DND-41 (cell line): ENCODE measurements at regions not wholly inside any gene's neighbourhood (a gene's known extent, or its start where the extent isn't known, plus 50 kb on each side); places are given as distances from the start of the nearest gene placed in this dataset.
"Not testable (repeated sequence)": the region's sequence is repeated elsewhere in the genome, so short reads cannot be mapped to it uniquely, and the experiment has no call there.

ENCODE experiments used
- ATAC-seq: fragments of 200-7000 bp; cut with Tn5 transposase; 3 replicates; pipeline ENCODE4 v1.9.1; 2021; ENCODE audit warnings: low read depth; ENCODE audit not compliant: insufficient read depth
- DNase-seq: peaks from one replicate; pipeline ENCODE4 v3.0.0-alpha.2; 2020
- H2AFZ ChIP-seq: 2 replicates; pipeline ENCODE4 v1.6.0; 2012; ENCODE audit warnings: low read depth, low read length
- H3K27ac ChIP-seq: 2 replicates; pipeline ENCODE4 v1.5.1; 2012; ENCODE audit warnings: low read length, inconsistent platforms
- H3K27me3 ChIP-seq: fragments of 200-600 bp; sonication (generic); 2 replicates; pipeline ENCODE4 v1.6.0; 2012; ENCODE audit warnings: low read length, mild to moderate bottlenecking, inconsistent platforms; ENCODE audit not compliant: insufficient read depth, poor library complexity
- H3K36me3 ChIP-seq: 2 replicates; pipeline ENCODE4 v1.5.1; 2012; ENCODE audit warnings: low read length, inconsistent platforms; ENCODE audit not compliant: insufficient read depth
- H3K4me1 ChIP-seq: 2 replicates; pipeline ENCODE4 v1.5.1; 2012; ENCODE audit warnings: mild to moderate bottlenecking, low read length; ENCODE audit not compliant: insufficient read depth
- H3K4me2 ChIP-seq: 2 replicates; pipeline ENCODE4 v1.6.0; 2012; ENCODE audit warnings: mild to moderate bottlenecking, moderate library complexity, low read length, inconsistent platforms; ENCODE audit not compliant: insufficient read depth
- H3K4me3 ChIP-seq, 2 experiments: fragments of 200-600 bp in 1 of 2; shearing (Covaris generic) in 1 of 2; 2 replicates each; pipeline ENCODE4 v1.5.1; 2012 to 2016; ENCODE audit warnings: inconsistent platforms in 2 of 2, low read length in 2 of 2, mild to moderate bottlenecking in 2 of 2, low read depth in 1 of 2, moderate library complexity in 1 of 2
- H3K79me2 ChIP-seq: 2 replicates; pipeline ENCODE4 v1.6.0; 2012; ENCODE audit warnings: low read length, inconsistent platforms; ENCODE audit not compliant: insufficient read depth
- H3K9ac ChIP-seq: 2 replicates; pipeline ENCODE4 v1.6.0; 2012; ENCODE audit warnings: low read depth, mild to moderate bottlenecking, inconsistent platforms, low read length, moderate library complexity
- H3K9me3 ChIP-seq: 2 replicates; pipeline ENCODE4 v1.5.1; 2012; ENCODE audit warnings: low read length, moderate library complexity, mild to moderate bottlenecking, inconsistent platforms; ENCODE audit not compliant: insufficient read depth, severe bottlenecking
- H4K20me1 ChIP-seq: 2 replicates; pipeline ENCODE4 v1.6.0; 2012; ENCODE audit warnings: low read length; ENCODE audit not compliant: insufficient read depth
- CTCF ChIP-seq: IDR thresholded peaks from 2 replicates; pipeline ENCODE4 v1.5.1; 2012; ENCODE audit warnings: borderline replicate concordance, low read length, moderate library complexity, mild to moderate bottlenecking; ENCODE audit not compliant: poor library complexity, severe bottlenecking; ENCODE audit errors: extremely low read depth
- EZH2 ChIP-seq: IDR thresholded peaks from 3 replicates; pipeline ENCODE4 v1.6.1; 2012; ENCODE audit warnings: borderline replicate concordance, low read depth, mild to moderate bottlenecking, moderate library complexity, low read length, inconsistent platforms; ENCODE audit not compliant: severe bottlenecking

DNA sequence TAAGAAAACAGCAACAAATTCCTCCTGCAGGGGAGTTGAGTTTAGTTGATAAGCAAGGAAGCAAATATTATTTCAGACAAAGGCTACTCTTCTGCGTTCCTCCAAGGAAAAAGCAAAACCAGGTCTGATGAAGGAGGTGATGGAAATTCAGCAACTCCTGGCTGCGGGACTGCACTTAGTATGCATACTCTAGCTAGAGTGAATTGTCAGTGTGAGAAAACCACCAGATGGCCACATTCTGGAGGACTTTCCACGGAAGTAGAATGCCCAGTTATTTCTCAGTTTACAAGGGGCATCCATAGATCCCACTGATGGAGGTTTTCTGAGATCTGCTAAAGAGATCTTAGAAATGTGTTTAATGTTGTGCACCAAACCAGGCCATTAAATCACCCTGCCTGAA lies 338.6 kb upstream of the PUDP start:
- no peaks in the 10 kb centered on the region for H3K79me2 ChIP-seq
- ATAC-seq (no peak), DNase-seq (no peak)
- no peak overlapping the region for H3K4me3 ChIP-seq
- no peak overlapping the region for H3K4me2 ChIP-seq
- H4K20me1 ChIP-seq, result no peaks in the 10 kb centered on the region
- no peaks in the 10 kb centered on the region for H3K36me3 ChIP-seq
- H3K9ac ChIP-seq, result no peak overlapping the region
- no peaks in the 10 kb centered on the region for H3K27me3 ChIP-seq
- H3K4me1 ChIP-seq, result no peaks in the 10 kb centered on the region
- no peak overlapping the region for H2AFZ ChIP-seq
- H3K27ac ChIP-seq, result no peak overlapping the region
- H3K9me3 ChIP-seq, result no peaks in the 10 kb centered on the region
- TF ChIP-seq CTCF (no peak), EZH2 (no peak)

GRCh38 chrX:7485061-7485460 lies 337.1 kb upstream of the PUDP start:
- Histone ChIP-seq H3K9ac (no peak overlapping the region), H3K27me3 (no peaks in the 10 kb centered on the region), H2AFZ (no peak overlapping the region), H4K20me1 (no peaks in the 10 kb centered on the region), H3K4me3 (no peak overlapping the region), H3K27ac (no peak overlapping the region), H3K9me3 (no peaks in the 10 kb centered on the region), H3K4me1 (no peaks in the 10 kb centered on the region), H3K4me2 (no peak overlapping the region), H3K79me2 (no peaks in the 10 kb centered on the region), H3K36me3 (no peaks in the 10 kb centered on the region)
- no peak for DNase-seq
- no peak for ATAC-seq
- TF ChIP-seq CTCF, result no peak
- TF ChIP-seq EZH2, result no peak

- H3K9me3 ChIP-seq, result no peaks in the 10 kb centered on the region
- H3K27ac ChIP-seq, result no peak overlapping the region
- no peak overlapping the region for H3K4me2 ChIP-seq
- no peak overlapping the region for H2AFZ ChIP-seq
- H3K9ac ChIP-seq, result no peak overlapping the region
- DNase-seq (no peak), ATAC-seq (no peak)
- H3K79me2 ChIP-seq, result no peaks in the 10 kb centered on the region
- no peaks in the 10 kb centered on the region for H3K27me3 ChIP-seq
- H3K4me1 ChIP-seq, result no peaks in the 10 kb centered on the region
- no peaks in the 10 kb centered on the region for H3K36me3 ChIP-seq
- H4K20me1 ChIP-seq, result no peaks in the 10 kb centered on the region
- TF ChIP-seq EZH2 (no peak), CTCF (no peak)
- H3K4me3 ChIP-seq, result no peak overlapping the region
Observed at GRCh38 chrX:7480721-7481120, 332.8 kb upstream of the PUDP start.

DNA sequence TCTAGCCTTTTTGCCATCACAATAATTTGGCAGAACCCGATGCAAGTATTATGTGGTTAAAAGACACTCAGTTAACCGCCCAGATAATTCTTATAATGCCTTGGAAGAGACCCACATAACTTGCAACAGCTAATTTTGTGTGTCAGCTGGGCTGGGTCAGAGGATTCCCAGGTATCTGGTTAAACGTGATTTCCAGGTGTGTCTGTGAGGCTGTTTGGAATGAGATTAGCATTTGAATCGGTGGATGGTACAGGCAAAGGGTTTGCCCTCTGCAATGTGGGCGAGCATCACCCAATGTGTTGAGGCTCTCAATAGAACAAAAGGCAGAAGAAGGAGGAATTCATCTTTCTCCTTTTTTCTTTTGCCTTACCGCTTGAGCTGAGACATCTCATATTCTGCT lies 314.2 kb upstream of the PUDP start:
- no peaks in the 10 kb centered on the region for H3K4me1 ChIP-seq
- no peak overlapping the region for H3K9ac ChIP-seq
- H4K20me1 ChIP-seq, result no peaks in the 10 kb centered on the region
- ATAC-seq (no peak), DNase-seq (no peak)
- H3K79me2 ChIP-seq, result no peaks in the 10 kb centered on the region
- no peak overlapping the region for H3K4me2 ChIP-seq
- no peak overlapping the region for H3K27ac ChIP-seq
- H3K9me3 ChIP-seq, result no peaks in the 10 kb centered on the region
- H2AFZ ChIP-seq, result no peak overlapping the region
- TF ChIP-seq CTCF (no peak), EZH2 (no peak)
- H3K27me3 ChIP-seq, result no peaks in the 10 kb centered on the region
- no peak overlapping the region for H3K4me3 ChIP-seq
- no peaks in the 10 kb centered on the region for H3K36me3 ChIP-seq

GRCh38 chrX:7461051-7461450 lies 313.1 kb upstream of the PUDP start:
- H3K27ac ChIP-seq, H3K79me2 ChIP-seq, H3K4me2 ChIP-seq, H3K9me3 ChIP-seq, H4K20me1 ChIP-seq, H2AFZ ChIP-seq, H3K9ac ChIP-seq, H3K27me3 ChIP-seq, DNase-seq, H3K36me3 ChIP-seq, H3K4me3 ChIP-seq, ATAC-seq, H3K4me1 ChIP-seq: not testable (repeated sequence)
